Activated CD8-positive, alpha-beta T cell treated with anti-CD3 and anti-CD28 coated beads, Interleukin-2, amount 10 ng/mL, durations not matched to agents 7 days and 5 days (primary cell): ENCODE measurements at regions not wholly inside any gene's neighbourhood (a gene's known extent, or its start where the extent isn't known, plus 50 kb on each side); places are given as distances from the start of the nearest gene placed in this dataset.

Experiments used
- ATAC-seq: fragments of 150-1000 bp; cut with Tn5 transposase; one replicate; pipeline ENCODE4 v1.10.0; 2021; ENCODE audit warnings: moderate library complexity
- CTCF ChIA-PET: fragments of 350-600 bp; sonication (Branson Sonifier 250); formaldehyde crosslinking; loops from one replicate; lab custom pipeline; 2021; ENCODE audit warnings: antibody characterized with exemption; lab: Charles Lee
- POLR2A ChIA-PET: fragments of 350-600 bp; sonication (Branson Sonifier 250); formaldehyde crosslinking; loops from one replicate; lab custom pipeline; 2021; ENCODE audit warnings: antibody characterized with exemption; lab: Charles Lee
- DNase-seq: peaks from one replicate; pipeline ENCODE4 v3.0.0-alpha.2; 2020
- H3K27ac Mint-ChIP-seq: one replicate; pipeline ENCODE4 v1.8.0; 2021; ENCODE audit warnings: mild to moderate bottlenecking, mixed read lengths
- H3K27me3 Mint-ChIP-seq: one replicate; pipeline ENCODE4 v1.8.0; 2021; ENCODE audit warnings: low read depth, mixed read lengths
- H3K36me3 Mint-ChIP-seq: one replicate; pipeline ENCODE4 v1.8.0; 2021; ENCODE audit warnings: low read depth, mixed read lengths
- H3K4me1 Mint-ChIP-seq: one replicate; pipeline ENCODE4 v1.8.0; 2021; ENCODE audit warnings: low read depth, mixed read lengths
- H3K4me3 Mint-ChIP-seq: one replicate; pipeline ENCODE4 v1.8.0; 2021; ENCODE audit warnings: mild to moderate bottlenecking, mixed read lengths
- H3K9me3 Mint-ChIP-seq: one replicate; pipeline ENCODE4 v1.8.0; 2022; ENCODE audit warnings: mixed read lengths; ENCODE audit not compliant: insufficient read depth

GRCh38 chr12:77349689-77350370, 284.5 kb upstream of the E2F7 start:
- ATAC-seq (no peak), DNase-seq (no peak)
- Mint-ChIP-seq H3K9me3 (no peaks in the 10 kb centered on the region), H3K4me1 (no peaks in the 10 kb centered on the region), H3K4me3 (no peak overlapping the region), H3K27me3 (no peaks in the 10 kb centered on the region), H3K36me3 (no peaks in the 10 kb centered on the region), H3K27ac (no peak overlapping the region)
- POLR2A ChIA-PET, result no interaction called here
- CTCF ChIA-PET, result no interaction called here

GRCh38 chr12:77347017-77347416, 281.6 kb upstream of the E2F7 start:
- ATAC-seq, result no peak
- no peak for DNase-seq
- Mint-ChIP-seq H3K4me1 (no peaks in the 10 kb centered on the region), H3K36me3 (no peaks in the 10 kb centered on the region), H3K27me3 (no peaks in the 10 kb centered on the region), H3K9me3 (no peaks in the 10 kb centered on the region), H3K4me3 (no peak overlapping the region), H3K27ac (no peak overlapping the region)
- ChIA-PET POLR2A (no interaction called here), CTCF (no interaction called here)

- no peaks in the 10 kb centered on the region for H3K36me3 Mint-ChIP-seq
- no peak overlapping the region for H3K27ac Mint-ChIP-seq
- CTCF ChIA-PET, result no interaction called here
- H3K27me3 Mint-ChIP-seq, result no peaks in the 10 kb centered on the region
- ATAC-seq, result no peak
- DNase-seq, result no peak
- POLR2A ChIA-PET, result no interaction called here
- H3K4me3 Mint-ChIP-seq, result no peak overlapping the region
- H3K9me3 Mint-ChIP-seq, result no peaks in the 10 kb centered on the region
- no peaks in the 10 kb centered on the region for H3K4me1 Mint-ChIP-seq
These were observed 280.0 kb upstream of the E2F7 start for GRCh38 chr12:77345336-77345735.

GRCh38 chr12:77344651-77345050, 279.3 kb upstream of the E2F7 start:
- Mint-ChIP-seq H3K36me3 (no peaks in the 10 kb centered on the region), H3K4me3 (no peak overlapping the region), H3K27me3 (no peaks in the 10 kb centered on the region), H3K27ac (no peak overlapping the region), H3K9me3 (no peaks in the 10 kb centered on the region), H3K4me1 (no peaks in the 10 kb centered on the region)
- ChIA-PET POLR2A (no interaction called here), CTCF (no interaction called here)
- DNase-seq (no peak), ATAC-seq (no peak)

- POLR2A ChIA-PET, result no interaction called here
- H3K27me3 Mint-ChIP-seq, result no peaks in the 10 kb centered on the region
- DNase-seq, result no peak
- H3K36me3 Mint-ChIP-seq, result no peaks in the 10 kb centered on the region
- H3K4me1 Mint-ChIP-seq, result no peaks in the 10 kb centered on the region
- H3K27ac Mint-ChIP-seq, result no peak overlapping the region
- CTCF ChIA-PET, result no interaction called here
- no peaks in the 10 kb centered on the region for H3K9me3 Mint-ChIP-seq
- ATAC-seq, result no peak
- H3K4me3 Mint-ChIP-seq, result no peak overlapping the region
These were observed 277.9 kb upstream of the E2F7 start for GRCh38 chr12:77343291-77343690.

- Mint-ChIP-seq H3K4me1 (no peaks in the 10 kb centered on the region), H3K9me3 (no peaks in the 10 kb centered on the region), H3K27ac (no peak overlapping the region), H3K4me3 (no peak overlapping the region), H3K36me3 (no peaks in the 10 kb centered on the region), H3K27me3 (no peaks in the 10 kb centered on the region)
- POLR2A ChIA-PET, result no interaction called here
- ATAC-seq (no peak), DNase-seq (no peak)
- CTCF ChIA-PET, result no interaction called here
These were observed 276.9 kb upstream of the E2F7 start for GRCh38 chr12:77342253-77342652.

GRCh38 chr12:77339610-77340009, 274.2 kb upstream of the E2F7 start:
- ChIA-PET POLR2A (no interaction called here), CTCF (no interaction called here)
- Mint-ChIP-seq H3K4me3 (no peak overlapping the region), H3K4me1 (no peaks in the 10 kb centered on the region), H3K36me3 (no peaks in the 10 kb centered on the region), H3K27me3 (no peaks in the 10 kb centered on the region), H3K9me3 (no peaks in the 10 kb centered on the region), H3K27ac (no peak overlapping the region)
- DNase-seq (no peak), ATAC-seq (no peak)

- no peaks in the 10 kb centered on the region for H3K36me3 Mint-ChIP-seq
- no peak overlapping the region for H3K4me3 Mint-ChIP-seq
- POLR2A ChIA-PET, result no interaction called here
- no peak overlapping the region for H3K27ac Mint-ChIP-seq
- CTCF ChIA-PET, result no interaction called here
- no peaks in the 10 kb centered on the region for H3K4me1 Mint-ChIP-seq
- ATAC-seq (no peak), DNase-seq (no peak)
- H3K9me3 Mint-ChIP-seq, result no peaks in the 10 kb centered on the region
- no peaks in the 10 kb centered on the region for H3K27me3 Mint-ChIP-seq
These were observed 272.0 kb upstream of the E2F7 start for GRCh38 chr12:77337362-77337761.

GRCh38 chr12:77334806-77335205, 269.4 kb upstream of the E2F7 start:
- no peak overlapping the region for H3K27ac Mint-ChIP-seq
- POLR2A ChIA-PET, result no interaction called here
- no peak for DNase-seq
- H3K27me3 Mint-ChIP-seq, result no peaks in the 10 kb centered on the region
- no peak for ATAC-seq
- H3K9me3 Mint-ChIP-seq, result no peaks in the 10 kb centered on the region
- no peak overlapping the region for H3K4me3 Mint-ChIP-seq
- CTCF ChIA-PET, result no interaction called here
- no peaks in the 10 kb centered on the region for H3K4me1 Mint-ChIP-seq
- H3K36me3 Mint-ChIP-seq, result no peaks in the 10 kb centered on the region

- no peak overlapping the region for H3K27ac Mint-ChIP-seq
- peaks cover 32% of the 10 kb centered on the region for H3K27me3 Mint-ChIP-seq
- POLR2A ChIA-PET, result no interaction called here
- ATAC-seq (no peak), DNase-seq (no peak)
- no peak overlapping the region for H3K4me3 Mint-ChIP-seq
- no peaks in the 10 kb centered on the region for H3K36me3 Mint-ChIP-seq
- CTCF ChIA-PET, result no interaction called here
- peaks cover 6% of the 10 kb centered on the region for H3K4me1 Mint-ChIP-seq
- no peaks in the 10 kb centered on the region for H3K9me3 Mint-ChIP-seq
These were observed 263.0 kb upstream of the E2F7 start for GRCh38 chr12:77328326-77328725.

- DNase-seq (no peak), ATAC-seq (no peak)
- POLR2A ChIA-PET, result no interaction called here
- Mint-ChIP-seq H3K36me3 (no peaks in the 10 kb centered on the region), H3K4me1 (peaks cover 6% of the 10 kb centered on the region), H3K27ac (no peak overlapping the region), H3K27me3 (peaks cover 40% of the 10 kb centered on the region), H3K9me3 (no peaks in the 10 kb centered on the region), H3K4me3 (peak overlapping the region; percentile 50)
- CTCF ChIA-PET, result interaction anchor here (1.0 to 1.4 kb wide), 2 partner anchors 12 to 275 kb away, joined by 4 to 5 read pairs; no protein-coding TSS in a partner anchor
These were observed 260.3 kb upstream of the E2F7 start for GRCh38 chr12:77325511-77326236.

GRCh38 chr12:77324763-77325468, 259.5 kb upstream of the E2F7 start:
- peak overlapping the region; percentile 50 for H3K4me3 Mint-ChIP-seq
- POLR2A ChIA-PET, result no interaction called here
- peaks cover 6% of the 10 kb centered on the region for H3K4me1 Mint-ChIP-seq
- DNase-seq (peak; percentile 40), ATAC-seq (peak; percentile 96)
- no peaks in the 10 kb centered on the region for H3K9me3 Mint-ChIP-seq
- H3K27ac Mint-ChIP-seq, result no peak overlapping the region
- H3K27me3 Mint-ChIP-seq, result peaks cover 40% of the 10 kb centered on the region
- H3K36me3 Mint-ChIP-seq, result no peaks in the 10 kb centered on the region
- CTCF ChIA-PET, result interaction anchor here (1.4 kb wide), 1 partner anchor 11 kb away, joined by 5 read pairs; no protein-coding TSS in a partner anchor
